Neural progenitor cell (in vitro differentiated cells): ENCODE measurements at regions not wholly inside any gene's neighbourhood (a gene's known extent, or its start where the extent isn't known, plus 50 kb on each side); places are given as distances from the start of the nearest gene placed in this dataset.

Experiments
- DNase-seq: peaks from one replicate; pipeline ENCODE4 v3.0.0-alpha.2; 2016; ENCODE audit warnings: low spot score
- H2AFZ ChIP-seq: fragments of 200-600 bp; sonication (generic); replicated peaks from 2 replicates; pipeline ENCODE4 v1.6.1; 2016; ENCODE audit warnings: antibody characterized with exemption
- H3F3A ChIP-seq: fragments of 200-600 bp; sonication (generic); 2 replicates; pipeline ENCODE4 v1.6.1; 2016; ENCODE audit warnings: antibody characterized with exemption, low read depth
- H3K27ac ChIP-seq: fragments of 200-600 bp; sonication (generic); 2 replicates; pipeline ENCODE4 v1.5.1; 2016; ENCODE audit warnings: mild to moderate bottlenecking
- H3K27me3 ChIP-seq: fragments of 200-600 bp; sonication (generic); 2 replicates; pipeline ENCODE4 v1.6.1; 2016; ENCODE audit warnings: mild to moderate bottlenecking, moderate library complexity
- H3K36me3 ChIP-seq: fragments of 200-600 bp; sonication (generic); 2 replicates; pipeline ENCODE4 v1.5.1; 2016
- H3K4me1 ChIP-seq: fragments of 200-600 bp; sonication (generic); 2 replicates; pipeline ENCODE4 v1.6.1; 2016; ENCODE audit warnings: mixed run types
- H3K4me2 ChIP-seq: fragments of 200-600 bp; sonication (generic); 2 replicates; pipeline ENCODE4 v1.6.1; 2016
- H3K4me3 ChIP-seq: fragments of 200-600 bp; sonication (generic); 2 replicates; pipeline ENCODE4 v1.5.1; 2016
- H3K79me2 ChIP-seq: fragments of 200-600 bp; sonication (generic); 2 replicates; pipeline ENCODE4 v1.6.1; 2016; ENCODE audit warnings: low read depth
- H3K9ac ChIP-seq: fragments of 200-600 bp; sonication (generic); 2 replicates; pipeline ENCODE4 v1.6.1; 2016
- H3K9me3 ChIP-seq: fragments of 200-600 bp; sonication (generic); 2 replicates; pipeline ENCODE4 v1.5.1; 2016; ENCODE audit warnings: low read depth
- H4K20me1 ChIP-seq: fragments of 200-600 bp; sonication (generic); 2 replicates; pipeline ENCODE4 v1.6.1; 2016; ENCODE audit warnings: low read depth
- H3K27ac Mint-ChIP-seq: 3 replicates; pipeline ENCODE4 v1.8.0; 2021; ENCODE audit warnings: mixed read lengths
- H3K27me3 Mint-ChIP-seq: 2 replicates; pipeline ENCODE4 v1.8.0; 2022; ENCODE audit warnings: low read depth, mild to moderate bottlenecking, inconsistent platforms, moderate library complexity, mixed read lengths; ENCODE audit not compliant: insufficient read depth
- H3K36me3 Mint-ChIP-seq: 3 replicates; pipeline ENCODE4 v1.8.0; 2021; ENCODE audit warnings: mixed read lengths
- H3K4me1 Mint-ChIP-seq: 3 replicates; pipeline ENCODE4 v1.8.0; 2021; ENCODE audit warnings: mixed read lengths
- H3K4me3 Mint-ChIP-seq: 3 replicates; pipeline ENCODE4 v1.8.0; 2021; ENCODE audit warnings: mild to moderate bottlenecking, moderate library complexity, mixed read lengths
- H3K9me3 Mint-ChIP-seq: 3 replicates; pipeline ENCODE4 v1.8.0; 2020; ENCODE audit warnings: mixed read lengths
- CTCF ChIP-seq: fragments of 200-600 bp; sonication (generic); IDR thresholded peaks from 2 replicates; pipeline ENCODE4 v1.5.1; 2017; ENCODE audit warnings: antibody characterized with exemption, mild to moderate bottlenecking
- EZH2 ChIP-seq: fragments of 200-600 bp; sonication (generic); IDR thresholded peaks from 2 replicates; pipeline ENCODE4 v1.6.1; 2017; ENCODE audit warnings: antibody characterized with exemption, mild to moderate bottlenecking, moderate library complexity
- EZH2phosphoT487 ChIP-seq: fragments of 200-600 bp; sonication (generic); IDR thresholded peaks from 2 replicates; pipeline ENCODE4 v1.6.1; 2017; ENCODE audit warnings: antibody characterized with exemption

GRCh38 chr13:105940882-105941281, 594.6 kb downstream of the EFNB2 start:
- Histone ChIP-seq H3K9ac (no peak overlapping the region), H3K9me3 (no peaks in the 10 kb centered on the region)

GRCh38 chr13:105937451-105937850, 598.0 kb downstream of the EFNB2 start:
- Histone ChIP-seq H3K27me3 (no peaks in the 10 kb centered on the region), H4K20me1 (no peaks in the 10 kb centered on the region), H3K27ac (no peak overlapping the region), H3K36me3 (no peaks in the 10 kb centered on the region), H3K9ac (no peak overlapping the region), H3K79me2 (no peaks in the 10 kb centered on the region), H2AFZ (no peak overlapping the region), H3K9me3 (no peaks in the 10 kb centered on the region), H3K4me1 (no peaks in the 10 kb centered on the region), H3K4me3 (no peak overlapping the region), H3F3A (no peaks in the 10 kb centered on the region), H3K4me2 (no peak overlapping the region)
- Mint-ChIP-seq H3K9me3 (peaks cover 3% of the 10 kb centered on the region), H3K36me3 (no peaks in the 10 kb centered on the region), H3K4me1 (peaks cover 12% of the 10 kb centered on the region), H3K4me3 (no peak overlapping the region), H3K27me3 (no peaks in the 10 kb centered on the region), H3K27ac (no peak overlapping the region)
- no peak for DNase-seq
- TF ChIP-seq EZH2phosphoT487 (no peak), EZH2 (no peak), CTCF (no peak)

More at GRCh38 chr13:105940882-105941281, 594.6 kb downstream of the EFNB2 start:
- no peaks in the 10 kb centered on the region for H3K36me3 ChIP-seq
- H3K4me1 Mint-ChIP-seq, result peaks cover 12% of the 10 kb centered on the region
- H3K4me3 ChIP-seq, result no peak overlapping the region
- H3K27me3 ChIP-seq, result no peaks in the 10 kb centered on the region
- no peaks in the 10 kb centered on the region for H3K36me3 Mint-ChIP-seq
- H4K20me1 ChIP-seq, result no peaks in the 10 kb centered on the region
- H3F3A ChIP-seq, result no peaks in the 10 kb centered on the region
- no peak for DNase-seq
- H3K4me2 ChIP-seq, result no peak overlapping the region
- H3K4me3 Mint-ChIP-seq, result no peak overlapping the region
- H2AFZ ChIP-seq, result no peak overlapping the region
- H3K4me1 ChIP-seq, result no peaks in the 10 kb centered on the region
- no peak overlapping the region for H3K27ac Mint-ChIP-seq
- H3K27me3 Mint-ChIP-seq, result no peaks in the 10 kb centered on the region
- H3K27ac ChIP-seq, result no peak overlapping the region
- no peak for TF ChIP-seq CTCF
- TF ChIP-seq EZH2phosphoT487, result no peak
- H3K79me2 ChIP-seq, result no peaks in the 10 kb centered on the region
- H3K9me3 Mint-ChIP-seq, result peaks cover 10% of the 10 kb centered on the region

GRCh38 chr13:105936816-105937215, 598.6 kb downstream of the EFNB2 start:
- H3K36me3 Mint-ChIP-seq, result no peaks in the 10 kb centered on the region
- no peaks in the 10 kb centered on the region for H3K79me2 ChIP-seq
- DNase-seq, result no peak
- TF ChIP-seq EZH2 (no peak), CTCF (no peak), EZH2phosphoT487 (no peak)
- H3K27ac ChIP-seq, result no peak overlapping the region
- H3K4me3 ChIP-seq, result no peak overlapping the region
- H3K4me1 Mint-ChIP-seq, result peaks cover 12% of the 10 kb centered on the region
- H3K4me3 Mint-ChIP-seq, result no peak overlapping the region
- no peaks in the 10 kb centered on the region for H3K27me3 Mint-ChIP-seq
- H3K27ac Mint-ChIP-seq, result no peak overlapping the region
- no peaks in the 10 kb centered on the region for H3K27me3 ChIP-seq
- peaks cover 3% of the 10 kb centered on the region for H3K9me3 Mint-ChIP-seq
- no peaks in the 10 kb centered on the region for H3F3A ChIP-seq
- no peak overlapping the region for H3K9ac ChIP-seq
- H2AFZ ChIP-seq, result peak overlapping the region; percentile 34
- H3K9me3 ChIP-seq, result no peaks in the 10 kb centered on the region
- H3K4me1 ChIP-seq, result no peaks in the 10 kb centered on the region
- H3K36me3 ChIP-seq, result no peaks in the 10 kb centered on the region
- H3K4me2 ChIP-seq, result no peak overlapping the region
- no peaks in the 10 kb centered on the region for H4K20me1 ChIP-seq

- Mint-ChIP-seq H3K27me3 (peaks cover 2% of the 10 kb centered on the region), H3K4me3 (peak overlapping the region; percentile 65), H3K9me3 (no peaks in the 10 kb centered on the region), H3K27ac (no peak overlapping the region), H3K36me3 (peaks cover 2% of the 10 kb centered on the region), H3K4me1 (peaks cover 8% of the 10 kb centered on the region)
- H3K4me3 ChIP-seq, result no peak overlapping the region
- no peak for TF ChIP-seq EZH2phosphoT487
- TF ChIP-seq CTCF, result no peak
- no peak for TF ChIP-seq EZH2
- H3F3A ChIP-seq, result no peaks in the 10 kb centered on the region
- H3K27ac ChIP-seq, result no peak overlapping the region
- H3K27me3 ChIP-seq, result no peaks in the 10 kb centered on the region
- no peak overlapping the region for H3K9ac ChIP-seq
- peaks cover 9% of the 10 kb centered on the region for H3K4me1 ChIP-seq
- H3K79me2 ChIP-seq, result no peaks in the 10 kb centered on the region
- no peak for DNase-seq
- no peaks in the 10 kb centered on the region for H4K20me1 ChIP-seq
- no peak overlapping the region for H3K4me2 ChIP-seq
- H3K9me3 ChIP-seq, result no peaks in the 10 kb centered on the region
- no peak overlapping the region for H2AFZ ChIP-seq
- no peaks in the 10 kb centered on the region for H3K36me3 ChIP-seq
These were observed 606.0 kb downstream of the EFNB2 start for GRCh38 chr13:105929505-105929904.
